AG04449 (cell line): ENCODE measurements at regions not wholly inside any gene's neighbourhood (a gene's known extent, or its start where the extent isn't known, plus 50 kb on each side); places are given as distances from the start of the nearest gene placed in this dataset.

Source experiments
- CTCF ChIA-PET: fragments of 350-600 bp; formaldehyde crosslinking; extraction: SDS; loops from one replicate; lab custom pipeline; 2021; ENCODE audit warnings: antibody characterized with exemption; lab: Yijun Ruan, JAX
- POLR2A ChIA-PET: fragments of 400-600, 350-600 bp; formaldehyde crosslinking; extraction: SDS; loops from one replicate; lab custom pipeline; 2020; ENCODE audit warnings: antibody characterized with exemption, inconsistent platforms; lab: Yijun Ruan, JAX
- DNase-seq: peaks from one replicate; pipeline ENCODE4 v3.0.0-alpha.2; 2010; ENCODE audit warnings: low read depth, low spot score
- H3K4me3 ChIP-seq: 2 replicates; pipeline ENCODE4 v1.5.1; 2011; ENCODE audit warnings: low read depth, mild to moderate bottlenecking, control low read depth, low read length
- CTCF ChIP-seq: IDR thresholded peaks from one replicate; pipeline ENCODE4 v1.5.1; 2011; ENCODE audit warnings: mild to moderate bottlenecking, moderate library complexity, low read length, control low read depth, inconsistent platforms; ENCODE audit not compliant: insufficient read depth; ENCODE audit errors: missing control alignments

- CTCF ChIA-PET = interaction anchor here (1.5 kb wide), 1 partner anchor 28 kb away, joined by 5 read pairs; no protein-coding TSS in a partner anchor
- POLR2A ChIA-PET = no interaction called here
- H3K4me3 ChIP-seq = no peak overlapping the region
- DNase-seq = no peak
- TF ChIP-seq CTCF = no peak
These were observed 56.8 kb upstream of the RBM15 start for GRCh38 chr1:110282395-110282794.

- no peak for DNase-seq
- no peak overlapping the region for H3K4me3 ChIP-seq
- CTCF ChIA-PET = interaction anchor here (0.9 to 1.2 kb wide), 2 partner anchors 29 to 75 kb away, joined by 3 read pairs; no protein-coding TSS in a partner anchor
- POLR2A ChIA-PET = no interaction called here
- TF ChIP-seq CTCF = no peak
These were observed 55.5 kb upstream of the RBM15 start for GRCh38 chr1:110283677-110284076.

- CTCF ChIA-PET = interaction anchor here (0.9 to 1.9 kb wide), 5 partner anchors 27 to 211 kb away, joined by 3 to 8 read pairs (median 5); no protein-coding TSS in a partner anchor
- POLR2A ChIA-PET = no interaction called here
- TF ChIP-seq CTCF = no peak
- no peak for DNase-seq
- H3K4me3 ChIP-seq = no peak overlapping the region
These were observed 53.9 kb upstream of the RBM15 start for GRCh38 chr1:110285316-110285715.

- no peak overlapping the region for H3K4me3 ChIP-seq
- ChIA-PET CTCF (interaction anchor here (1.4 to 1.9 kb wide), 3 partner anchors 26 to 174 kb away, joined by 5 to 8 read pairs (median 8); no protein-coding TSS in a partner anchor), POLR2A (no interaction called here)
- no peak for DNase-seq
- no peak for TF ChIP-seq CTCF
These were observed 52.6 kb upstream of the RBM15 start for GRCh38 chr1:110286564-110286963.

GRCh38 chr1:110288111-110288510 lies 51.1 kb upstream of the RBM15 start:
- TF ChIP-seq CTCF = no peak
- ChIA-PET POLR2A (no interaction called here), CTCF (interaction anchor here (1.0 kb wide), 1 partner anchor 85 kb away, joined by 3 read pairs; no protein-coding TSS in a partner anchor)
- DNase-seq = no peak
- no peak overlapping the region for H3K4me3 ChIP-seq
